ENCODE measurements at regions not wholly inside any gene's neighbourhood (a gene's known extent, or its start where the extent isn't known, plus 50 kb on each side); places are given as distances from the start of the nearest gene placed in this dataset.
A peak's percentile ranks its signal among the peaks of the same experiment; 100 is the strongest.

DNA sequence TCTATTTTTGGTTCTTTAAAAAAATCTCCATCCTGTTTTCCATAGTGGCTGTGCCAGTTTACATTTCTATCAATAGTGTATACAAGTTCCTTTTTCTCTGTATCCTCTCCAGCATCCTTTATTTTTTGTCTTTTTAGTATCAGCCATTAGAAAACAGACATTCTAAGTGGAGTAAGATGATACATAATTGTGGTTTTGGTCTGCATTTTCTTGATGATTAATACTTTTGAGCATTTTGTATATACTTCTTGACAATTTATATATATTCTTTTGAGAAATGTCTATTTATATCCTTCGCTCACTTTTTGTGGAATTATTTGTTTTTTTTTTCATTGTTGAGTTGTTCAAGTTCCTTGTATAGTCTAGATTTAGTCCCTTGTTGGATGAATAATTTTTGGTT lies 382.2 kb upstream of the SPOCK3 start:
- H3K27me3 ChIP-seq (ENCODE audit: control insufficient read depth, insufficient read depth, low read length, poor library complexity, severe bottlenecking) = no peaks in the 10 kb centered on the region

GRCh38 chr4:167622481-167623240 lies 388.4 kb upstream of the SPOCK3 start:
- H3K9me3 Mint-ChIP-seq = peaks cover 2% of the 10 kb centered on the region
- H3K36me3 ChIP-seq (ENCODE audit: control insufficient read depth, insufficient read depth, low read length) = no peaks in the 10 kb centered on the region
- no peaks in the 10 kb centered on the region for H3K27me3 Mint-ChIP-seq (ENCODE audit: insufficient read depth)
- no peaks in the 10 kb centered on the region for H3K27me3 ChIP-seq (ENCODE audit: control insufficient read depth, insufficient read depth, low read length, poor library complexity, severe bottlenecking)
- H3K9ac ChIP-seq (ENCODE audit: extremely low read depth, low read length, poor library complexity, severe bottlenecking) = no peak overlapping the region
- peak; percentile 88 for DNase-seq
- no peak overlapping the region for H3K4me3 ChIP-seq (ENCODE audit: low read length)
- H3K27ac ChIP-seq (ENCODE audit: low read depth, low read length) = no peak overlapping the region
- H3K4me1 Mint-ChIP-seq = no peaks in the 10 kb centered on the region
- WGBS, 2 experiments (ENCODE audit: insufficient coverage in 1 of 2, insufficient read length in 1 of 2) = 54 to 64% methylated on average over 6 to 10 of the region's 10 CpGs
- no peaks in the 10 kb centered on the region for H3K36me3 Mint-ChIP-seq (ENCODE audit: low read depth)
- TF ChIP-seq, protein P1, sequence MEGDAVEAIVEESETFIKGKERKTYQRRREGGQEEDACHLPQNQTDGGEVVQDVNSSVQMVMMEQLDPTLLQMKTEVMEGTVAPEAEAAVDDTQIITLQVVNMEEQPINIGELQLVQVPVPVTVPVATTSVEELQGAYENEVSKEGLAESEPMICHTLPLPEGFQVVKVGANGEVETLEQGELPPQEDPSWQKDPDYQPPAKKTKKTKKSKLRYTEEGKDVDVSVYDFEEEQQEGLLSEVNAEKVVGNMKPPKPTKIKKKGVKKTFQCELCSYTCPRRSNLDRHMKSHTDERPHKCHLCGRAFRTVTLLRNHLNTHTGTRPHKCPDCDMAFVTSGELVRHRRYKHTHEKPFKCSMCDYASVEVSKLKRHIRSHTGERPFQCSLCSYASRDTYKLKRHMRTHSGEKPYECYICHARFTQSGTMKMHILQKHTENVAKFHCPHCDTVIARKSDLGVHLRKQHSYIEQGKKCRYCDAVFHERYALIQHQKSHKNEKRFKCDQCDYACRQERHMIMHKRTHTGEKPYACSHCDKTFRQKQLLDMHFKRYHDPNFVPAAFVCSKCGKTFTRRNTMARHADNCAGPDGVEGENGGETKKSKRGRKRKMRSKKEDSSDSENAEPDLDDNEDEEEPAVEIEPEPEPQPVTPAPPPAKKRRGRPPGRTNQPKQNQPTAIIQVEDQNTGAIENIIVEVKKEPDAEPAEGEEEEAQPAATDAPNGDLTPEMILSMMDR (conservative IDR thresholded peaks at IDR 0.05) = peak; percentile 91
- H3K4me1 ChIP-seq (ENCODE audit: control insufficient read depth, insufficient read depth, low read length) = no peaks in the 10 kb centered on the region
- no peak overlapping the region for H3K27ac Mint-ChIP-seq
- no peak overlapping the region for H3K4me3 Mint-ChIP-seq
- no peaks in the 10 kb centered on the region for H3K9me3 ChIP-seq (ENCODE audit: control insufficient read depth, low read length)

More for the DNA sequence above, 382.2 kb upstream of the SPOCK3 start:
- Histone ChIP-seq H3K4me1 (ENCODE audit: control insufficient read depth, insufficient read depth, low read length) (no peaks in the 10 kb centered on the region), H3K9me3 (ENCODE audit: control insufficient read depth, low read length) (no peaks in the 10 kb centered on the region), H3K4me3 (ENCODE audit: low read length) (no peak overlapping the region), H3K27ac (ENCODE audit: low read depth, low read length) (no peak overlapping the region), H3K36me3 (ENCODE audit: control insufficient read depth, insufficient read depth, low read length) (no peaks in the 10 kb centered on the region), H3K9ac (ENCODE audit: extremely low read depth, low read length, poor library complexity, severe bottlenecking) (no peak overlapping the region)
- no peaks in the 10 kb centered on the region for H3K36me3 Mint-ChIP-seq (ENCODE audit: low read depth)
- 0% methylated on average over 1 of the region's 1 CpG for WGBS, 2 experiments (ENCODE audit: insufficient coverage in 1 of 2, insufficient read length in 1 of 2)
- H3K9me3 Mint-ChIP-seq = peaks cover 8% of the 10 kb centered on the region
- H3K4me1 Mint-ChIP-seq = no peaks in the 10 kb centered on the region
- no peak overlapping the region for H3K27ac Mint-ChIP-seq
- no peak overlapping the region for H3K4me3 Mint-ChIP-seq
- no peaks in the 10 kb centered on the region for H3K27me3 Mint-ChIP-seq (ENCODE audit: insufficient read depth)
- TF ChIP-seq, protein P1 (conservative IDR thresholded peaks at IDR 0.05) = no peak
- DNase-seq = no peak

DNA sequence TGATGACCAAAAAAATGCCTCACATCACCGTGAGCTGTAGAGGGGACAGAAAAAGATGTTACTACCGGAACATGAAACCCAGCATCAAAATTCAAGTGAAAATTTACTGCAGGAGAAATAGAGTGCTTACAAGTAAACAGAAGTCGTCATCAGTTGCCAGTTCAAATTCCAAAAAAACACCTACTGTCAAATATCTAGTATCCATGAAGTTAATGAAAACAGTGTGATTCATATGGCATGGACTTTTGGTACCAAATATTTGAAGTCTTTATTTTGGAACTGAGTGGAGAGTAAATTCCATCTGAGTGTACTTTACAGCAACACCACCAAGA lies 388.9 kb upstream of the SPOCK3 start:
- no peaks in the 10 kb centered on the region for H3K36me3 Mint-ChIP-seq (ENCODE audit: low read depth)
- Histone ChIP-seq H3K4me1 (ENCODE audit: control insufficient read depth, insufficient read depth, low read length) (no peaks in the 10 kb centered on the region), H3K9me3 (ENCODE audit: control insufficient read depth, low read length) (no peaks in the 10 kb centered on the region), H3K4me3 (ENCODE audit: low read length) (no peak overlapping the region), H3K36me3 (ENCODE audit: control insufficient read depth, insufficient read depth, low read length) (no peaks in the 10 kb centered on the region), H3K9ac (ENCODE audit: extremely low read depth, low read length, poor library complexity, severe bottlenecking) (no peak overlapping the region), H3K27me3 (ENCODE audit: control insufficient read depth, insufficient read depth, low read length, poor library complexity, severe bottlenecking) (no peaks in the 10 kb centered on the region), H3K27ac (ENCODE audit: low read depth, low read length) (no peak overlapping the region)
- peaks cover 2% of the 10 kb centered on the region for H3K9me3 Mint-ChIP-seq
- H3K4me1 Mint-ChIP-seq = no peaks in the 10 kb centered on the region
- TF ChIP-seq, protein P1 (conservative IDR thresholded peaks at IDR 0.05) = no peak
- H3K27ac Mint-ChIP-seq = no peak overlapping the region
- H3K4me3 Mint-ChIP-seq = no peak overlapping the region
- no peak for DNase-seq
- no peaks in the 10 kb centered on the region for H3K27me3 Mint-ChIP-seq (ENCODE audit: insufficient read depth)
- WGBS, 2 experiments (ENCODE audit: insufficient coverage in 1 of 2, insufficient read length in 1 of 2) = 96 to 100% methylated on average over 2 to 3 of the region's 3 CpGs

All from endodermal cell (in vitro differentiated cells).